ENCODE measurements at regions not wholly inside any gene's neighbourhood (a gene's known extent, or its start where the extent isn't known, plus 50 kb on each side); places are given as distances from the start of the nearest gene placed in this dataset.

DNA sequence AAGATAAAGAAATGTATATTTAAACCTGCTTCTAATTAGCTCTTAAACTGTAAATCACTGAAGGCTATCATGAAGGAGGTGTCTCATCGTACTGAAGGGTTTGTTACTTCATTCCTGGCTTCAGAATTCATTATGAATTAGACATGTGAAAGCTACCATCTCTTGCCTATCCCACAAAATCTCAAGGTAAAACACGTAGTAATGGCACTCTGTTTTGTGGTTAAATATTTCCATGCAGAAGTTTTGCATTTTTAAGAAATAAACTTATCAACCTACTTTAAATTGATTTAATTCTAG lies 490.7 kb upstream of the NUDT12 start:
- Histone ChIP-seq H4K20me1 (ENCODE audit: insufficient read depth, poor library complexity, severe bottlenecking) (no peaks in the 10 kb centered on the region), H3K36me3 (replicated peaks; ENCODE audit: insufficient read depth, low read depth) (no peaks in the 10 kb centered on the region), H3K4me3 (no peak overlapping the region), H3K27me3 (no peaks in the 10 kb centered on the region), H3K9me3 (ENCODE audit: low read depth) (no peaks in the 10 kb centered on the region), H3K9me2 (replicated peaks; ENCODE audit: insufficient read depth) (no peaks in the 10 kb centered on the region), H3K79me2 (no peaks in the 10 kb centered on the region), H3K27ac (no peak overlapping the region), H2AFZ (no peak overlapping the region), H3K4me2 (no peak overlapping the region), H3K4me1 (ENCODE audit: insufficient read depth) (no peaks in the 10 kb centered on the region)
- WGBS (ENCODE audit: low lambda C conversion rate, missing lambda C conversion rate), result 48% methylated on average over 2 of the region's 2 CpGs
- no peak for DNase-seq (ENCODE audit: low spot score)
- TF ChIP-seq EZH2 (IDR thresholded peaks at IDR 0.05; ENCODE audit: borderline replicate concordance) (no peak), EZH2phosphoT487 (IDR thresholded peaks at IDR 0.05; ENCODE audit: low read depth, severe bottlenecking, unreplicated experiment) (no peak)
- TF ChIP-seq, protein P1, sequence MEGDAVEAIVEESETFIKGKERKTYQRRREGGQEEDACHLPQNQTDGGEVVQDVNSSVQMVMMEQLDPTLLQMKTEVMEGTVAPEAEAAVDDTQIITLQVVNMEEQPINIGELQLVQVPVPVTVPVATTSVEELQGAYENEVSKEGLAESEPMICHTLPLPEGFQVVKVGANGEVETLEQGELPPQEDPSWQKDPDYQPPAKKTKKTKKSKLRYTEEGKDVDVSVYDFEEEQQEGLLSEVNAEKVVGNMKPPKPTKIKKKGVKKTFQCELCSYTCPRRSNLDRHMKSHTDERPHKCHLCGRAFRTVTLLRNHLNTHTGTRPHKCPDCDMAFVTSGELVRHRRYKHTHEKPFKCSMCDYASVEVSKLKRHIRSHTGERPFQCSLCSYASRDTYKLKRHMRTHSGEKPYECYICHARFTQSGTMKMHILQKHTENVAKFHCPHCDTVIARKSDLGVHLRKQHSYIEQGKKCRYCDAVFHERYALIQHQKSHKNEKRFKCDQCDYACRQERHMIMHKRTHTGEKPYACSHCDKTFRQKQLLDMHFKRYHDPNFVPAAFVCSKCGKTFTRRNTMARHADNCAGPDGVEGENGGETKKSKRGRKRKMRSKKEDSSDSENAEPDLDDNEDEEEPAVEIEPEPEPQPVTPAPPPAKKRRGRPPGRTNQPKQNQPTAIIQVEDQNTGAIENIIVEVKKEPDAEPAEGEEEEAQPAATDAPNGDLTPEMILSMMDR (IDR thresholded peaks at IDR 0.05; ENCODE audit: poor library complexity), result no peak

DNA sequence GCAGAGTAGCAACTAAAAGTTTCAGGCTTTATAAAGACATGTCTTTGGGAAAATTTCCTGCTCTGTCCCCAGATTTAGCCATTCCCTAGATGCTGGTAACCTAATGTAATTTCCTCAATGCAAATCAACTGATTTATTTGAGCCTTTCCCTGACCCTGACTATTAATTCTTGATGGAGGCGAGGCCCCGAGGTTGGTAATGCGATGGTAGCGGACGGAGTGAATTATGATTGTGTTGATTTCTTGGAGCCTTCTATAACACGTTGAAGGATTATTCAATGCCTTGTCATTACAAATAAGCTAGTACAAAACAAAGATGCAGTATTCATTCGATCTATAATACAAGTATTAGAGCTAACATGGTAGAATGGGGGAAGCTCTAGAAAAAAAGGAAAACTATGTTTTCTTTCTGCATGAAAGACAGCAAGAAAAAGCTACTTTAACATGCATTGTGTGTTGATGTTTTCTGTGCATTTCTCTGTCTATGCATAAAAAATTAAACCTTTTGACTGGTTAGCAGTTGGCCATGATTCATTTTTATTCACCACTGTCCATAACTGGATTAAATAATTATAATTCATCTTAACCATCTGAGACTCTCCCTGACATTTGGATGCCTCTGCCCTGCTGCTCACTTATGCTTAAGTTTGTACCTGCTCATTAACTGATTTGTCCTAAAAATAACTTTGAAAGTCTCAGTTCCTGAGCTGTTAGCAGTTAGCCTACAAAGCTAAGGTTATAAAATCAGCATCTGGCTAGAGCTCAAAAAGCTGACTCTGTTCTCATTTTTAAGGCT lies 490.2 kb upstream of the NUDT12 start:
- Histone ChIP-seq H4K20me1 (ENCODE audit: insufficient read depth, poor library complexity, severe bottlenecking) (no peaks in the 10 kb centered on the region), H3K27ac (no peak overlapping the region), H3K27me3 (no peaks in the 10 kb centered on the region), H3K4me3 (no peak overlapping the region), H3K9me2 (replicated peaks; ENCODE audit: insufficient read depth) (no peaks in the 10 kb centered on the region), H3K4me1 (ENCODE audit: insufficient read depth) (no peaks in the 10 kb centered on the region), H3K36me3 (replicated peaks; ENCODE audit: insufficient read depth, low read depth) (no peaks in the 10 kb centered on the region), H2AFZ (no peak overlapping the region), H3K9me3 (ENCODE audit: low read depth) (no peaks in the 10 kb centered on the region), H3K79me2 (no peaks in the 10 kb centered on the region), H3K4me2 (no peak overlapping the region)
- TF ChIP-seq, protein P1 (IDR thresholded peaks at IDR 0.05; ENCODE audit: poor library complexity), result no peak
- TF ChIP-seq EZH2phosphoT487 (IDR thresholded peaks at IDR 0.05; ENCODE audit: low read depth, severe bottlenecking, unreplicated experiment) (no peak), EZH2 (IDR thresholded peaks at IDR 0.05; ENCODE audit: borderline replicate concordance) (no peak)
- no peak for DNase-seq (ENCODE audit: low spot score)
- WGBS (ENCODE audit: low lambda C conversion rate, missing lambda C conversion rate), result 91% methylated on average over 7 of the region's 7 CpGs

DNA sequence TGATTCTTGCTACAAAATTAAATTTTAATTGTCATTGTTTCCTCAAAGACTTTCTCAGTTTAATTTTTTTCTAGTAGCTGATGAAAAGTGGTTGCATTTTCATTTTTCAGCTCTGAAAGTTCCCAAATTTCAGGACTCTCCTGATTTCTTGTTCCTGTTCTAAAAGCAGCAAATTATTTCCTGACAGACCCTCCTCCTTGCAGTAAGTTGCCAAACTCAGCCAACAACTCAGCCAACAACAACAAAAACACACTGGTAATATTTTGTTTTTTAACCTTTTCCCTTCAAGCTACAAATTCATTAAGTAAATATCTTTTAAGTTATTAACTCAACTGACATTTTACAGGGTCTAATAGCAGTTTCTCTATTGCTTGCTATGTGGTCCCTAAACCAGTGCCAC lies 487.8 kb upstream of the NUDT12 start:
- no peak for DNase-seq (ENCODE audit: low spot score)
- Histone ChIP-seq H4K20me1 (ENCODE audit: insufficient read depth, poor library complexity, severe bottlenecking) (no peaks in the 10 kb centered on the region), H3K36me3 (replicated peaks; ENCODE audit: insufficient read depth, low read depth) (no peaks in the 10 kb centered on the region), H3K9me2 (replicated peaks; ENCODE audit: insufficient read depth) (no peaks in the 10 kb centered on the region), H2AFZ (no peak overlapping the region), H3K9me3 (ENCODE audit: low read depth) (no peaks in the 10 kb centered on the region), H3K4me3 (no peak overlapping the region), H3K27ac (no peak overlapping the region), H3K79me2 (no peaks in the 10 kb centered on the region), H3K4me2 (no peak overlapping the region), H3K27me3 (no peaks in the 10 kb centered on the region), H3K4me1 (ENCODE audit: insufficient read depth) (no peaks in the 10 kb centered on the region)
- TF ChIP-seq, protein P1 (IDR thresholded peaks at IDR 0.05; ENCODE audit: poor library complexity), result no peak
- no peak for TF ChIP-seq EZH2 (IDR thresholded peaks at IDR 0.05; ENCODE audit: borderline replicate concordance)
- TF ChIP-seq EZH2phosphoT487 (IDR thresholded peaks at IDR 0.05; ENCODE audit: low read depth, severe bottlenecking, unreplicated experiment), result no peak
